Choroid plexus epithelial cell (primary cell): ENCODE measurements at regions not wholly inside any gene's neighbourhood (a gene's known extent, or its start where the extent isn't known, plus 50 kb on each side); places are given as distances from the start of the nearest gene placed in this dataset.

Experiments
- DNase-seq: peaks from one replicate; pipeline ENCODE4 v3.0.0-alpha.2; 2010; ENCODE audit warnings: low read depth
- H3K4me3 ChIP-seq: 2 replicates; pipeline ENCODE4 v1.5.1; 2011; ENCODE audit warnings: low read depth, mild to moderate bottlenecking, control low read depth, low read length, moderate library complexity
- CTCF ChIP-seq: conservative IDR thresholded peaks from 2 replicates; pipeline ENCODE4 v1.5.1; 2011; ENCODE audit warnings: low read depth, mild to moderate bottlenecking, control low read depth, inconsistent platforms, low read length, moderate library complexity

- no peak for DNase-seq
- no peak for TF ChIP-seq CTCF
- H3K4me3 ChIP-seq = no peak overlapping the region
These were observed 628.1 kb downstream of the BCL11A start for GRCh38 chr2:59925321-59925720.

GRCh38 chr2:59924346-59924745, 629.1 kb downstream of the BCL11A start:
- TF ChIP-seq CTCF = no peak
- no peak for DNase-seq
- H3K4me3 ChIP-seq = no peak overlapping the region

- no peak for TF ChIP-seq CTCF
- no peak for DNase-seq
- no peak overlapping the region for H3K4me3 ChIP-seq
These were observed 631.0 kb downstream of the BCL11A start for GRCh38 chr2:59922450-59922849.

DNA sequence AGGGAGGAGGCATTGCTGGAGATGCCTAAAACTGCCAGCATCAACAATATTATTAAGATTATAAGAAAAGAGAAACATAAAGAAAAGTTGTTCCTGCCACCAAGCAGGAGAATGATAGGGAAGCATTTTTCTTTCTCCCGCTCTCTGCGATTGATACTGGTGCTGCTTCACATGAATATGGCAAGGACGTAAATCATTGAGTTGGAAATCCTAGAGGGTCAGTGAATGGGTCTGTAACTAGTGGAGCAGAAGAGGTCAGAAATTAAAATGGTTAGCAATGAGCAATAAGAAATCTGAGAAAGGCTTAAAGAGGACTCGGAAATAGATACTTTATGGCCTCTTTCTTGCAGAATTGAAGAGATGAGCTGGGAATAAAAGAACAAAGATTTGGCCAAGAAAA, 631.7 kb downstream of the BCL11A start:
- H3K4me3 ChIP-seq = no peak overlapping the region
- no peak for TF ChIP-seq CTCF
- no peak for DNase-seq

GRCh38 chr2:59920961-59921360, 632.5 kb downstream of the BCL11A start:
- H3K4me3 ChIP-seq = no peak overlapping the region
- TF ChIP-seq CTCF = no peak
- no peak for DNase-seq

- H3K4me3 ChIP-seq = no peak overlapping the region
- no peak for TF ChIP-seq CTCF
- DNase-seq = no peak
These were observed 633.1 kb downstream of the BCL11A start for GRCh38 chr2:59920307-59920706.

DNA sequence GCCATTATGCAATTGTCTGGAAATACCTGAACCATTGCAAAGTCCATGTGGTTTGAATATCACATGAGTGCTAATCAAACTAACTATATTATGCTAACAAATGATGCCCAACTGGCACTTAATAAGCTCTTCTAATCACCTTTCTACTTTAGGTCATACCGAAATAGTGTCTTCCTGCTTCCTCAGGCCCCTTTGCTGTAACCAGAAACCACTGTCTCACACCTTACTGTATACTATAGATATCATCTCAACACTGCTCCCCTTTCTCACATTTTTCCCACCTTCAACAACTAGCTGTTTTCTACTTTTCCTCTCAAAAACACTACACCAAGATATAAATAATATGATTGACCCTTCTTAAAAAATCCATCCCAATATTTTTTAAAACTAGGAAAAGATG, 633.9 kb downstream of the BCL11A start:
- no peak for TF ChIP-seq CTCF

More for the DNA sequence above, 633.9 kb downstream of the BCL11A start:
- no peak for DNase-seq
- no peak overlapping the region for H3K4me3 ChIP-seq
